ENCODE measurements at regions not wholly inside any gene's neighbourhood (a gene's known extent, or its start where the extent isn't known, plus 50 kb on each side); places are given as distances from the start of the nearest gene placed in this dataset.
"Not testable (repeated sequence)": the region's sequence is repeated elsewhere in the genome, so short reads cannot be mapped to it uniquely, and the experiment has no call there.

GRCh38 chr6:104466306-104466705, 393.4 kb downstream of the HACE1 start:
- intact Hi-C loops (cut with DNase I), result no loop called here
- no peak for ATAC-seq
- no peak for DNase-seq (ENCODE audit: missing footprints)

GRCh38 chr6:104462811-104463599, 396.7 kb downstream of the HACE1 start:
- DNase-seq (ENCODE audit: missing footprints) (no peak), ATAC-seq (no peak)
- intact Hi-C loops (cut with DNase I), result no loop called here

- DNase-seq (ENCODE audit: missing footprints) (no peak), ATAC-seq (no peak)
- intact Hi-C loops (cut with DNase I), result no loop called here
Measured at GRCh38 chr6:104460738-104461483, 398.8 kb downstream of the HACE1 start.

GRCh38 chr6:104459543-104459942, 400.2 kb downstream of the HACE1 start:
- DNase-seq (ENCODE audit: missing footprints) (no peak), ATAC-seq (no peak)
- intact Hi-C loops (cut with DNase I), result no loop called here

- ATAC-seq, result no peak
- DNase-seq (ENCODE audit: missing footprints), result no peak
- intact Hi-C loops (cut with DNase I), result no loop called here
Measured at GRCh38 chr6:104449918-104450317, 409.8 kb downstream of the HACE1 start.

- DNase-seq (ENCODE audit: missing footprints), result not testable (repeated sequence)
Measured at GRCh38 chr6:104446101-104447080, 413.3 kb downstream of the HACE1 start.

GRCh38 chr6:104434519-104434918, 425.2 kb downstream of the HACE1 start:
- DNase-seq (ENCODE audit: missing footprints) (no peak), ATAC-seq (no peak)
- intact Hi-C loops (cut with DNase I), result no loop called here

More at GRCh38 chr6:104446101-104447080, 413.3 kb downstream of the HACE1 start:
- ATAC-seq; intact Hi-C loops (cut with DNase I): not testable (repeated sequence)

GRCh38 chr6:104431096-104431495, 428.6 kb downstream of the HACE1 start:
- intact Hi-C loops (cut with DNase I), result no loop called here
- ATAC-seq, result no peak
- no peak for DNase-seq (ENCODE audit: missing footprints)

- intact Hi-C loops (cut with DNase I), result no loop called here
- no peak for DNase-seq (ENCODE audit: missing footprints)
- ATAC-seq, result no peak
Measured at GRCh38 chr6:104428184-104428583, 431.5 kb downstream of the HACE1 start.

- intact Hi-C loops (cut with DNase I), result no loop called here
Measured at GRCh38 chr6:104423691-104424090, 436.0 kb downstream of the HACE1 start.

GRCh38 chr6:104421650-104422049, 438.1 kb downstream of the HACE1 start:
- intact Hi-C loops (cut with DNase I), result no loop called here
- no peak for ATAC-seq
- no peak for DNase-seq (ENCODE audit: missing footprints)

More at GRCh38 chr6:104423691-104424090, 436.0 kb downstream of the HACE1 start:
- ATAC-seq (no peak), DNase-seq (ENCODE audit: missing footprints) (no peak)

- ATAC-seq, result no peak
- no peak for DNase-seq (ENCODE audit: missing footprints)
- intact Hi-C loops (cut with DNase I), result no loop called here
Measured at GRCh38 chr6:104418839-104419238, 440.9 kb downstream of the HACE1 start.

GRCh38 chr6:104418125-104418524, 441.6 kb downstream of the HACE1 start:
- DNase-seq (ENCODE audit: missing footprints), result no peak
- intact Hi-C loops (cut with DNase I), result no loop called here
- no peak for ATAC-seq

- intact Hi-C loops (cut with DNase I), result no loop called here
- no peak for DNase-seq (ENCODE audit: missing footprints)
- ATAC-seq, result no peak
Measured at GRCh38 chr6:104414723-104415122, 445.0 kb downstream of the HACE1 start.

- ATAC-seq (no peak), DNase-seq (ENCODE audit: missing footprints) (no peak)
- intact Hi-C loops (cut with DNase I), result no loop called here
Measured at GRCh38 chr6:104413767-104414166, 446.0 kb downstream of the HACE1 start.

GRCh38 chr6:104411302-104411701, 448.4 kb downstream of the HACE1 start:
- intact Hi-C loops (cut with DNase I), result no loop called here
- DNase-seq (ENCODE audit: missing footprints) (peak; percentile 9), ATAC-seq (no peak)

GRCh38 chr6:104409913-104410312, 449.8 kb downstream of the HACE1 start:
- intact Hi-C loops (cut with DNase I), result no loop called here

GRCh38 chr6:104407957-104408356, 451.8 kb downstream of the HACE1 start:
- no peak for ATAC-seq
- intact Hi-C loops (cut with DNase I), result no loop called here
- no peak for DNase-seq (ENCODE audit: missing footprints)

More at GRCh38 chr6:104409913-104410312, 449.8 kb downstream of the HACE1 start:
- DNase-seq (ENCODE audit: missing footprints) (no peak), ATAC-seq (no peak)

GRCh38 chr6:104404377-104404776, 455.3 kb downstream of the HACE1 start:
- DNase-seq (ENCODE audit: missing footprints) (no peak), ATAC-seq (no peak)
- intact Hi-C loops (cut with DNase I), result no loop called here

All from Right ventricle myocardium inferior (tissue), 1 donor.